Activated B cell treated with CpG ODN at 0.5 μM for 24 hours (primary cell): ENCODE measurements at regions not wholly inside any gene's neighbourhood (a gene's known extent, or its start where the extent isn't known, plus 50 kb on each side); places are given as distances from the start of the nearest gene placed in this dataset.

Source experiments
- ATAC-seq: fragments of 200-7000 bp; cut with Tn5 transposase; one replicate; pipeline ENCODE4 v1.10.0; 2021; ENCODE audit warnings: low read depth, mild to moderate bottlenecking, moderate library complexity
- CTCF ChIA-PET: fragments of 350-600 bp; sonication (Branson Sonifier 250); formaldehyde crosslinking; loops from one replicate; lab custom pipeline; 2021; ENCODE audit warnings: antibody characterized with exemption; lab: Charles Lee
- POLR2A ChIA-PET: fragments of 350-600 bp; sonication (Branson Sonifier 250); formaldehyde crosslinking; loops from one replicate; lab custom pipeline; 2021; ENCODE audit warnings: antibody characterized with exemption; lab: Charles Lee
- DNase-seq: peaks from one replicate; pipeline ENCODE4 v3.0.0; 2022
- H3K27ac Mint-ChIP-seq: one replicate; pipeline ENCODE4 v1.8.0; 2020; ENCODE audit warnings: mixed read lengths
- H3K27me3 Mint-ChIP-seq: one replicate; pipeline ENCODE4 v1.8.0; 2021; ENCODE audit warnings: mixed read lengths
- H3K36me3 Mint-ChIP-seq: one replicate; pipeline ENCODE4 v1.8.0; 2021; ENCODE audit warnings: low read depth, mixed read lengths
- H3K4me1 Mint-ChIP-seq: one replicate; pipeline ENCODE4 v1.8.0; 2021; ENCODE audit warnings: mixed read lengths
- H3K4me3 Mint-ChIP-seq: one replicate; pipeline ENCODE4 v1.8.0; 2020; ENCODE audit warnings: mild to moderate bottlenecking, mixed read lengths
- H3K9me3 Mint-ChIP-seq: one replicate; pipeline ENCODE4 v1.8.0; 2020; ENCODE audit warnings: mixed read lengths
- intact Hi-C: fragments of 100-400 bp; cut with micrococcal nuclease; formaldehyde crosslinking; loops from one replicate; pipeline ENCODE4 v1.15.1; 2024
- TF ChIP-seq, protein P1 (sequence below): fragments of 200-600 bp; IDR thresholded peaks from one replicate; pipeline ENCODE4 v1.8.0; 2022; ENCODE audit warnings: antibody characterized with exemption, mild to moderate bottlenecking

DNA sequence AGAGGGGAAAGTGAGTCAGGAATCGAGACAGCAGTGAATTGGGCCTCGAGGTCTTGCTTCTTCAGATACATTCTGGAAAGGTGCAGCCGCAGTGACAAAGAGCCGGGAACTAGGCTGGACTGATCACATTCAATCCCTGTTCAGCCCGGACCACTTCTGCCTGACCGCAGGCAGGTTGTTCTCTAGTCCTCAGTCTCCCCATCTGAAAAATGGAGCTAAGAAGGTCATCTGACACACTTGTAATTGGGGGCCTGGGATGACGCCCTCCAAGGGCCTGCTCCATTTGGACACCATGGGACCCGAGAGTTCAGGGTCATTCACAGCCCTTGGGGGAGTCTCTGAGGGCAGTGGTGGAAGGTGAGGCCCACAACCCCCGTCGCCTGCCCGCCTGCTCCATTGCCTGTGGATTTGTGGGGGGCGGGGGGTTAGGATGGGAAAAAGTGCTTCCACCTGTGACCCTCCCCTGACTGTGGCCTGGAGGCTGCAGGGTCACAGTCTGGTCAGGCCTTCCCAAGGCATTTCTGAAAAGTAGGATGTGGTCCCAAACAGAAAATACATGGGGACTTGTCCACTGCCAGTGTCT is 87.9 kb upstream of the CSF3R start:
- DNase-seq, result no peak
- H3K27ac Mint-ChIP-seq, result no peak overlapping the region
- H3K9me3 Mint-ChIP-seq, result no peaks in the 10 kb centered on the region
- intact Hi-C loops, result no loop called here
- H3K4me1 Mint-ChIP-seq, result no peaks in the 10 kb centered on the region
- ATAC-seq, result no peak
- ChIA-PET CTCF (no interaction called here), POLR2A (interaction anchor here (0.9 kb wide), 1 partner anchor 263 kb away, joined by 3 read pairs; no protein-coding TSS in a partner anchor)
- TF ChIP-seq, protein P1, sequence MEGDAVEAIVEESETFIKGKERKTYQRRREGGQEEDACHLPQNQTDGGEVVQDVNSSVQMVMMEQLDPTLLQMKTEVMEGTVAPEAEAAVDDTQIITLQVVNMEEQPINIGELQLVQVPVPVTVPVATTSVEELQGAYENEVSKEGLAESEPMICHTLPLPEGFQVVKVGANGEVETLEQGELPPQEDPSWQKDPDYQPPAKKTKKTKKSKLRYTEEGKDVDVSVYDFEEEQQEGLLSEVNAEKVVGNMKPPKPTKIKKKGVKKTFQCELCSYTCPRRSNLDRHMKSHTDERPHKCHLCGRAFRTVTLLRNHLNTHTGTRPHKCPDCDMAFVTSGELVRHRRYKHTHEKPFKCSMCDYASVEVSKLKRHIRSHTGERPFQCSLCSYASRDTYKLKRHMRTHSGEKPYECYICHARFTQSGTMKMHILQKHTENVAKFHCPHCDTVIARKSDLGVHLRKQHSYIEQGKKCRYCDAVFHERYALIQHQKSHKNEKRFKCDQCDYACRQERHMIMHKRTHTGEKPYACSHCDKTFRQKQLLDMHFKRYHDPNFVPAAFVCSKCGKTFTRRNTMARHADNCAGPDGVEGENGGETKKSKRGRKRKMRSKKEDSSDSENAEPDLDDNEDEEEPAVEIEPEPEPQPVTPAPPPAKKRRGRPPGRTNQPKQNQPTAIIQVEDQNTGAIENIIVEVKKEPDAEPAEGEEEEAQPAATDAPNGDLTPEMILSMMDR, result no peak
- H3K27me3 Mint-ChIP-seq, result peaks cover 30% of the 10 kb centered on the region
- H3K4me3 Mint-ChIP-seq, result no peak overlapping the region
- H3K36me3 Mint-ChIP-seq, result no peaks in the 10 kb centered on the region

DNA sequence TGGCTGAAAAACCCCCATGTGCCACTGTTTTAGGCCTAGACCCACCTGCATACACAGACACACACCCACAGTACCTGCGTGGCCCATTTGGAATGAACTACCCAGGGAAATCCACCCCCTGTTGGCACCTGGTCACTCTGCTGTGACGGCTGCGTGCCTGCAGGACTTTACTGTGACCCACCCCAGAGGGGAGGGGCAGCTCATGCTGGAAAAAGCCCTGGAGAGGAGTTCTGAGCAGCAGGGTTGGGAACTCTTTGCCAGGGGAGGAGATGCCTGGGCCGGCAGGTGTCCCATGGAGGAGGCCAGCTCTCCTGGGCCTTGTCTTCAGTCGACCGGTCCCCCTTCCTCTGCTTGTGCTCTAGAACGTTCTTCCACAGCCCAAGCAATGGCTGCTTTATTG is 87.3 kb upstream of the CSF3R start:
- TF ChIP-seq, protein P1, result no peak

DNA sequence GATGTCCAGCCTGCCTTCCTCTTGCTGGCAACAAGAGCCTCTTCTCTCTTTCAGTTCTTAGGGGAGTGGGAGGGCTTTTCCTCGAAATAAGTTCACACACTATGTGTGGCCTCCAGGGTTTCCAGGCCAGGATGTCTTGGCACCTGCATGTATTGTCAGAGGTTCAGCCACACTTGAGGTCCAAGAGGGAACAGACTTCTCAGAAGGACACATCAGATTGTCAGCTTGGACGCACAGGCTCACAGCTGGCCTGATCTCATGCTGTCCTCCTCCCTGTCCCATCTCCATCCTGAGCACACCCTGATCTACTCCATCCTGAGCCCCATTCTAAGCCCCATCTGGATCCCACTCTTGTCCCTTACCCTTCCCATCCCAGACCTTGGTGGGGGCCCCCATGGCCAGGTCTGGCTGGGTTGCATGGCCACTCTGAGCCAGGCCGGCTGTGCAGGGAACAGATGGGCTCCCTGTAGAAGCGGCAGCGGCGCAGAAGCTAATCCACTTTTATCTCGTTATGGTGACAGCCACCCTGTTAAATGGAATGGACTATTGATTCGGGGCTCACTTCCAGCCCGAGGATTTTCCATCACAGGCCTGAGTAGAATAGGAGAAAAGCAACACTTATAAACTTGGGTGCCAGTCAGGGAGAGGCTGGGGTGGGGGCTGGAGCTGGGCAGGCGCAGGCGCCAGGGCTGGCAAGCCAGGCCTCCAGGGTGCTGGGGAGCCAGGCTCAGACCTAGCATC is 85.1 kb upstream of the CSF3R start:
- ChIA-PET POLR2A (no interaction called here), CTCF (no interaction called here)
- no peak overlapping the region for H3K4me3 Mint-ChIP-seq
- no peak overlapping the region for H3K27ac Mint-ChIP-seq
- no peak for ATAC-seq
- H3K36me3 Mint-ChIP-seq, result no peaks in the 10 kb centered on the region
- intact Hi-C loops, result no loop called here
- no peak for DNase-seq
- H3K9me3 Mint-ChIP-seq, result no peaks in the 10 kb centered on the region
- H3K4me1 Mint-ChIP-seq, result no peaks in the 10 kb centered on the region
- TF ChIP-seq, protein P1, result no peak
- peaks cover 18% of the 10 kb centered on the region for H3K27me3 Mint-ChIP-seq

More for the DNA sequence above, 87.3 kb upstream of the CSF3R start:
- no peaks in the 10 kb centered on the region for H3K9me3 Mint-ChIP-seq
- H3K27ac Mint-ChIP-seq, result no peak overlapping the region
- no peaks in the 10 kb centered on the region for H3K36me3 Mint-ChIP-seq
- H3K4me1 Mint-ChIP-seq, result no peaks in the 10 kb centered on the region
- peaks cover 26% of the 10 kb centered on the region for H3K27me3 Mint-ChIP-seq
- ATAC-seq (no peak), DNase-seq (no peak)
- ChIA-PET CTCF (no interaction called here), POLR2A (no interaction called here)
- H3K4me3 Mint-ChIP-seq, result no peak overlapping the region
- intact Hi-C loops, result no loop called here

DNA sequence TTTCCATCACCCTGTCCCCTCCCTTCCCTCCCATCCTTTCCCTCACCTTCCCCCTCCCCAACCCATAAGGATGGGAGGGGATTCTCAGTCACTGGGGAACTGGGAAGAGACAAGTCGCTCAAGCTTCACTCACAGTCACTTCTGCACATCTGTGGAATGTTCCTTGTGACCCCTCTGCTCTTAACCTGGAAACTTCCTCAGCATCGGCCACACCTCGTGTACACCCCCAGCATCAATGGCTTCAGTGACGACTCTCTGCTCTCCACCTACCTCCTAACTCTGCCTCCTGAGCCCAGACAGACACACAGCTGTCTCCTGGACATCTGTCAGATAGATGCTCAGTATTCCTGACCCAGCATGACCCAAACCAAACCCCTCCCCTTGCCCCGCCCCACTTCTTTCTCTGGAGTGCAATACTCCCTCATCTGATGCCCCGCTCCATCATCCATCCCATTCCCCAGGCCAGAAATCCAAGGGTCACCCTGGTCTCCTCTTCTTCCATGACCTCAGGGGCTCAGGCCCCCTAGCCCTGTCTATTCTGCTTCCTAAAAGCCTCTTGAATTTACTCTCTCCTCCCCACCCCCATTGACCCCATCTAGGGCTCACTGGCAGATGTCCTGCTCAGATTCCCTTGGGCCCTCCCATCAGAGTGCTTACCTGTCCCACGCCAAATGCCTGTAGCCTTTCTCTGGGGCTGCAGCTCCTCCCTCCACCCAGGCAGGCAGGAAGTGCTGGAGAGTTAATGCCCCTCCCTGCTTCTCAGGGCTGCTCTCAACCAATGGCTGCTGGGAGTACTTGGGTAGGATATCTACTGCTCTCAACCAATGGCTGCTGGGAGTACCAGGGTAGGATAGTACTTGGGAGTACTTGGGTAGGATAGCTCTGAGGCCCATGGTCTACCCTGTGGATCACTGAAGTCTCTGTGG is 83.1 kb upstream of the CSF3R start:
- intact Hi-C loops, result no loop called here
- ChIA-PET CTCF (no interaction called here), POLR2A (no interaction called here)
- no peaks in the 10 kb centered on the region for H3K36me3 Mint-ChIP-seq
- ATAC-seq, result no peak
- DNase-seq, result no peak
- H3K9me3 Mint-ChIP-seq, result no peaks in the 10 kb centered on the region
- peaks cover 11% of the 10 kb centered on the region for H3K27me3 Mint-ChIP-seq
- TF ChIP-seq, protein P1, result no peak
- H3K4me1 Mint-ChIP-seq, result no peaks in the 10 kb centered on the region
- H3K27ac Mint-ChIP-seq, result no peak overlapping the region
- H3K4me3 Mint-ChIP-seq, result no peak overlapping the region
